Loucy (cell line): ENCODE measurements at regions not wholly inside any gene's neighbourhood (a gene's known extent, or its start where the extent isn't known, plus 50 kb on each side); places are given as distances from the start of the nearest gene placed in this dataset.

Experiments used
- H2AFZ ChIP-seq: fragments of 200-600 bp; sonication (generic); 2 replicates; pipeline ENCODE4 v1.6.0; 2016; ENCODE audit warnings: antibody characterized with exemption, mild to moderate bottlenecking, low read length, moderate library complexity
- H3F3A ChIP-seq: fragments of 200-600 bp; 2 replicates; pipeline ENCODE4 v1.6.0; 2016; ENCODE audit warnings: antibody characterized with exemption, low read depth, mild to moderate bottlenecking
- H3K27me3 ChIP-seq: fragments of 200-600 bp; sonication (generic); 2 replicates; pipeline ENCODE4 v1.6.1; 2014; ENCODE audit warnings: low read length, mild to moderate bottlenecking; ENCODE audit not compliant: insufficient read depth, poor library complexity, severe bottlenecking
- H3K36me3 ChIP-seq: fragments of 200-600 bp; sonication (generic); 2 replicates; pipeline ENCODE4 v1.6.1; 2016; ENCODE audit warnings: low read length; ENCODE audit not compliant: insufficient read depth
- H3K4me1 ChIP-seq: fragments of 200-600 bp; sonication (generic); 2 replicates; pipeline ENCODE4 v1.5.1; 2014; ENCODE audit warnings: low read length, mild to moderate bottlenecking; ENCODE audit not compliant: insufficient read depth, poor library complexity, severe bottlenecking
- H3K4me2 ChIP-seq: fragments of 200-600 bp; sonication (generic); 2 replicates; pipeline ENCODE4 v1.6.0; 2014; ENCODE audit warnings: antibody characterized with exemption, low read length, low read depth, mild to moderate bottlenecking; ENCODE audit not compliant: poor library complexity, severe bottlenecking
- H3K4me3 ChIP-seq: fragments of 200-600 bp; sonication (generic); 2 replicates; pipeline ENCODE4 v1.5.1; 2014; ENCODE audit warnings: low read length, mild to moderate bottlenecking, mixed read lengths; ENCODE audit not compliant: poor library complexity, severe bottlenecking
- H3K79me2 ChIP-seq: fragments of 200-600 bp; sonication (generic); 2 replicates; pipeline ENCODE4 v1.6.1; 2014; ENCODE audit warnings: low read length; ENCODE audit not compliant: insufficient read depth
- H3K9ac ChIP-seq: fragments of 200-600 bp; sonication (generic); 2 replicates; pipeline ENCODE4 v1.6.0; 2014; ENCODE audit warnings: mild to moderate bottlenecking, low read depth, low read length, moderate library complexity; ENCODE audit not compliant: poor library complexity, severe bottlenecking
- H3K9me2 ChIP-seq: fragments of 200-600 bp; sonication (generic); replicated peaks from 2 replicates; pipeline ENCODE4 v1.6.1; 2016; ENCODE audit warnings: low read depth, low read length, mixed read lengths
- H3K9me3 ChIP-seq: fragments of 200-600 bp; sonication (generic); 2 replicates; pipeline ENCODE4 v1.6.1; 2014; ENCODE audit warnings: mild to moderate bottlenecking, antibody characterized with exemption, low read length, low read depth; ENCODE audit not compliant: insufficient read depth
- H4K20me1 ChIP-seq: fragments of 200-600 bp; sonication (generic); 2 replicates; pipeline ENCODE4 v1.6.0; 2014; ENCODE audit warnings: antibody characterized with exemption, low read length, mild to moderate bottlenecking; ENCODE audit not compliant: insufficient read depth, poor library complexity, severe bottlenecking
- CTCF ChIP-seq: fragments of 200-600 bp; sonication (generic); conservative IDR thresholded peaks from 2 replicates; pipeline ENCODE4 v1.5.1; 2014; ENCODE audit warnings: mild to moderate bottlenecking, antibody characterized with exemption, low read length
- EZH2phosphoT487 ChIP-seq: fragments of 200-600 bp; IDR thresholded peaks from 2 replicates; pipeline ENCODE4 v1.6.1; 2018; ENCODE audit warnings: antibody characterized with exemption, mild to moderate bottlenecking, moderate library complexity, borderline replicate concordance

DNA sequence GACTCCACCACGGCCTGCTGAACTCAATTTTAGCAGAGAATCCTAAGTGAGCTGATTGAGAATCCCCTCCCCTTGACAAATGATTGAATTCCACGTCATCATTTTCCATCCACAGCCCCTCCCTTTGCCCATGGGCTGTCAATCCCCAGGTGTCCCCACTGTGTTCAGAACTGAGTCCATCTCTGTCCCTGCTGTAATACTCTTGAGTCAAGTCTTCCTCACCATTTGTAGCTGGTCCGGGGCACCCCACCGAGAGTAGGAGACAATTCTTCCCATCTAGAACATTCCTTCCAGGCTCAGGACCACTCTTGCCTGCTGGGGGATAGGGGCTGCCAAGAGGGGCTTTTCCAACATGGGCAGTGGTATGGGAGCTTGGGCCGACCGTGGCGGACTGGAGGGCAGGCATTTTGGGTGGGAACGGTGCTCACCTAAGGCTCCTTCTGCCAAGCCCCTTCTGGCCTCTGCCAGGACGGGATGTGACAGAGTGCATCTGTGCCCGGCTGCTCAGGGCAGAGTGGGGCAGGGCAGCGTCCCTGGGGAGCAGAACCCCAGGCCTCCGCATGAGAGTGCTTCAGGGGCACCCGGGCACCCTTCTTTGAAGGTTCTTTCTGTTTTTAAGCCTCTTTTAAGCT, 218.1 kb upstream of the RTL1 start:
- no peaks in the 10 kb centered on the region for H3K36me3 ChIP-seq
- H4K20me1 ChIP-seq: no peaks in the 10 kb centered on the region
- peak overlapping the region; percentile 86 for H3K4me2 ChIP-seq
- peaks cover 38% of the 10 kb centered on the region for H3K79me2 ChIP-seq
- H3F3A ChIP-seq: no peaks in the 10 kb centered on the region; the same call in 1 of the 2 replicates
- H3K4me1 ChIP-seq: peaks cover 41% of the 10 kb centered on the region
- TF ChIP-seq CTCF: no peak
- TF ChIP-seq EZH2phosphoT487: no peak
- H2AFZ ChIP-seq: 0 out of 2 replicates have a peak overlapping the region, but pooled peaks have one; percentile 10
- peak overlapping the region; percentile 84 for H3K4me3 ChIP-seq
- H3K9me3 ChIP-seq: no peaks in the 10 kb centered on the region
- no peaks in the 10 kb centered on the region for H3K9me2 ChIP-seq
- H3K9ac ChIP-seq: peak overlapping the region; percentile 95
- no peaks in the 10 kb centered on the region for H3K27me3 ChIP-seq

- Histone ChIP-seq H3K4me1 (peaks cover 45% of the 10 kb centered on the region), H3K9ac (peak overlapping the region; percentile 95), H3K27me3 (no peaks in the 10 kb centered on the region), H3K4me3 (peak overlapping the region; percentile 84), H4K20me1 (no peaks in the 10 kb centered on the region), H2AFZ (no peak overlapping the region), H3K9me3 (no peaks in the 10 kb centered on the region), H3F3A (no peaks in the 10 kb centered on the region; the same call in 1 of the 2 replicates), H3K36me3 (no peaks in the 10 kb centered on the region), H3K4me2 (peak overlapping the region; percentile 86), H3K79me2 (peaks cover 38% of the 10 kb centered on the region), H3K9me2 (no peaks in the 10 kb centered on the region)
- no peak for TF ChIP-seq CTCF
- TF ChIP-seq EZH2phosphoT487: no peak
Measured at GRCh38 chr14:101122237-101123141, 219.0 kb upstream of the RTL1 start.

DNA sequence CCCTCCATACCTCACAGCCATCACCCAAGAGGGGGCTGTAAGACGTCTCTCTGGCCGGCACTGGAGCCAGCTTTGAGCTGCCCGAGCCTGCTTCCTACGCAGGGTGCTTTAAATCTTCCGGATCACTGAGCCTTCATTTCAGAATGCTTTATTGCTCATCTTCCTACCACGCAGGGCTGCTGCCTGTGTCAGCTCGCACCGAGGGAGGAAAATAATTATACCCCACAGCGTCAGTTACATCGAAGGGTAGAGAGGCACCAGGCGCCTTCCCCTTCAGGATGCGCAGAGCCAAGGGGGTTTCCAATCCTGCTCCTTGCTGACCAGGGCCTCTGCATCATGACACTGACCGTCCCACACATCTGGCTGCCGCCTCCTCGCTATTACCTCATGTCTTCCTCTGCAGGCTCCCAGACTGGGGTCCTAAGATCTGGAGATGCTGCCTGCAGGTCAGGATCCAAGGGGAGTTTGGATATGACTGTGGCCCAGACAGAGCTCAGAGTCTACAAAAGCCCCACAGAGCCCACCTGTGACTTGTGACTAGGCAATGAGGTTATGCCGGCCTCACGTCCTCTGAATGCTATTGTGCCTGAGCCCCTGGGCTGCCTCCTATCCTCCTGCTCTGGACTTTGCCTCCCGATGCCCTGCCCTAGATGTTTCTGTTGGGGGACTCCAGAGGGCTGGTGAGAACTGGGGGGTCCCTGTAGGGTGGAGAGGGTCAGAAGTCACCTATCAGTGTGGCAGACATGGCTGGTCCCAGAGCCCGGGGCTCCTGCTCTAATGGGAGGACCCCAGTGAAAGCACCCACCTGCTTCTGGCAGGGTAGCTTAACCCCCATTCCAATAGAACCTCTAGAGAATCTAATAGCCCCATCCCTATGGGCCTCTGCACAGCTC, 220.3 kb upstream of the RTL1 start:
- Histone ChIP-seq H3K4me2 (no peak overlapping the region), H3K27me3 (no peaks in the 10 kb centered on the region), H2AFZ (no peak overlapping the region), H3K4me3 (no peak overlapping the region), H3K36me3 (no peaks in the 10 kb centered on the region), H3F3A (no peaks in the 10 kb centered on the region; the same call in 1 of the 2 replicates), H3K4me1 (peaks cover 47% of the 10 kb centered on the region), H3K9ac (no peak overlapping the region), H3K79me2 (peaks cover 38% of the 10 kb centered on the region), H4K20me1 (no peaks in the 10 kb centered on the region), H3K9me3 (no peaks in the 10 kb centered on the region), H3K9me2 (no peaks in the 10 kb centered on the region)
- TF ChIP-seq CTCF: no peak
- no peak for TF ChIP-seq EZH2phosphoT487
